Neural cell (in vitro differentiated cells): ENCODE measurements at regions not wholly inside any gene's neighbourhood (a gene's known extent, or its start where the extent isn't known, plus 50 kb on each side); places are given as distances from the start of the nearest gene placed in this dataset.

Experiments used
- H2AFZ ChIP-seq: fragments of 200-600, 300-800 bp; sonication (generic), shearing (Covaris generic); 2 replicates; pipeline ENCODE4 v1.6.0; 2014; ENCODE audit warnings: low read depth, mild to moderate bottlenecking, antibody characterized with exemption, low read length, moderate library complexity
- H3F3A ChIP-seq: fragments of 200-600 bp; shearing (Covaris generic); 2 replicates; pipeline ENCODE4 v1.6.1; 2016; ENCODE audit warnings: mild to moderate bottlenecking, moderate library complexity, mixed read lengths, antibody characterized with exemption, low read length; ENCODE audit not compliant: insufficient read depth, poor library complexity, severe bottlenecking
- H3K27ac ChIP-seq: fragments of 200-600, 300-800 bp; sonication (generic), shearing (Covaris generic); 2 replicates; pipeline ENCODE4 v1.5.1; 2014; ENCODE audit warnings: mild to moderate bottlenecking, low read length, moderate library complexity
- H3K27me3 ChIP-seq: fragments of 300-800, 200-600 bp; sonication (generic), shearing (Covaris generic); 2 replicates; pipeline ENCODE4 v1.6.0; 2014; ENCODE audit warnings: mild to moderate bottlenecking, low read depth, low read length, moderate library complexity; ENCODE audit not compliant: insufficient read depth
- H3K36me3 ChIP-seq: fragments of 300-800, 200-600 bp; sonication (generic), shearing (Covaris generic); 2 replicates; pipeline ENCODE4 v1.5.1; 2014; ENCODE audit warnings: mild to moderate bottlenecking, antibody characterized with exemption, low read length, moderate library complexity; ENCODE audit not compliant: insufficient read depth
- H3K4me2 ChIP-seq: fragments of 300-800, 200-600 bp; sonication (generic), shearing (Covaris generic); 2 replicates; pipeline ENCODE4 v1.6.0; 2014; ENCODE audit warnings: mild to moderate bottlenecking, low read length
- H3K4me3 ChIP-seq: fragments of 300-800, 200-600 bp; sonication (generic), shearing (Covaris generic); 2 replicates; pipeline ENCODE4 v1.5.1; 2014; ENCODE audit warnings: mild to moderate bottlenecking, low read length, moderate library complexity
- H3K79me2 ChIP-seq: fragments of 200-600 bp; shearing (Covaris generic); replicated peaks from 2 replicates; pipeline ENCODE4 v1.6.0; 2014; ENCODE audit warnings: mild to moderate bottlenecking, low read length, moderate library complexity; ENCODE audit not compliant: insufficient read depth
- H3K9ac ChIP-seq: fragments of 300-800, 200-600 bp; sonication (generic), shearing (Covaris generic); 2 replicates; pipeline ENCODE4 v1.6.1; 2016; ENCODE audit warnings: mild to moderate bottlenecking, low read length, mixed read lengths
- H3K9me2 ChIP-seq: fragments of 200-600 bp; shearing (Covaris generic); 2 replicates; pipeline ENCODE4 v1.6.1; 2016; ENCODE audit warnings: mild to moderate bottlenecking, low read length, mixed read lengths; ENCODE audit not compliant: insufficient read depth
- H3K9me3 ChIP-seq: fragments of 200-600, 300-800 bp; sonication (generic), shearing (Covaris generic); 2 replicates; pipeline ENCODE4 v1.6.1; 2016; ENCODE audit warnings: mild to moderate bottlenecking, mixed run types, low read length, moderate library complexity, mixed read lengths
- H4K20me1 ChIP-seq: fragments of 200-600 bp; shearing (Covaris generic); 2 replicates; pipeline ENCODE4 v1.6.1; 2016; ENCODE audit warnings: mild to moderate bottlenecking, mixed run types; ENCODE audit not compliant: insufficient read depth
- CTCF ChIP-seq: fragments of 450-650 bp; IDR thresholded peaks from 2 replicates; pipeline ENCODE4 v1.5.1; 2014; ENCODE audit warnings: antibody characterized with exemption, mild to moderate bottlenecking, moderate library complexity; ENCODE audit not compliant: poor library complexity, severe bottlenecking
- EP300 ChIP-seq: fragments of 450-650 bp; conservative IDR thresholded peaks from 2 replicates; pipeline ENCODE4 v1.6.1; 2014; ENCODE audit warnings: antibody characterized with exemption, mild to moderate bottlenecking, moderate library complexity; ENCODE audit not compliant: poor library complexity, severe bottlenecking
- EZH2 ChIP-seq: fragments of 200-600, 300-800 bp; shearing (Covaris generic), sonication (generic); IDR thresholded peaks from 2 replicates; pipeline ENCODE4 v1.6.1; 2014; ENCODE audit warnings: antibody characterized with exemption, low read length, borderline replicate concordance, mild to moderate bottlenecking; ENCODE audit not compliant: insufficient read depth, poor library complexity, severe bottlenecking
- MXI1 ChIP-seq: fragments of 450-650 bp; conservative IDR thresholded peaks from 2 replicates; pipeline ENCODE4 v1.6.1; 2014; ENCODE audit warnings: antibody characterized with exemption, mild to moderate bottlenecking; ENCODE audit not compliant: poor library complexity, severe bottlenecking
- POLR2AphosphoS5 ChIP-seq: IDR thresholded peaks from 2 replicates; pipeline ENCODE4 v1.6.1; 2012
- RAD21 ChIP-seq: fragments of 450-650 bp; conservative IDR thresholded peaks from 2 replicates; pipeline ENCODE4 v1.6.1; 2014; ENCODE audit warnings: antibody characterized with exemption, mild to moderate bottlenecking, moderate library complexity
- REST ChIP-seq: IDR thresholded peaks from 2 replicates; pipeline ENCODE4 v1.6.1; 2012; ENCODE audit warnings: borderline replicate concordance
- SMC3 ChIP-seq: fragments of 450-650 bp; conservative IDR thresholded peaks from 2 replicates; pipeline ENCODE4 v1.6.1; 2014; ENCODE audit warnings: antibody characterized with exemption, mild to moderate bottlenecking, moderate library complexity; ENCODE audit not compliant: poor library complexity
- TAF1 ChIP-seq: IDR thresholded peaks from 2 replicates; pipeline ENCODE4 v1.6.1; 2012; ENCODE audit warnings: low read depth

GRCh38 chr20:53647286-53647821 is 53.7 kb upstream of the ZNF217 start:
- H3K9ac ChIP-seq: no peak overlapping the region
- H3K79me2 ChIP-seq: no peaks in the 10 kb centered on the region
- no peak overlapping the region for H3K27ac ChIP-seq
- no peaks in the 10 kb centered on the region for H3K9me2 ChIP-seq
- no peak overlapping the region for H3K4me3 ChIP-seq
- no peak overlapping the region for H3K4me2 ChIP-seq
- no peaks in the 10 kb centered on the region for H4K20me1 ChIP-seq
- H3F3A ChIP-seq: no peaks in the 10 kb centered on the region
- no peaks in the 10 kb centered on the region for H3K27me3 ChIP-seq
- no peaks in the 10 kb centered on the region for H3K36me3 ChIP-seq
- no peaks in the 10 kb centered on the region for H3K9me3 ChIP-seq
- no peak overlapping the region for H2AFZ ChIP-seq
- TF ChIP-seq POLR2AphosphoS5 (no peak), SMC3 (no peak), EZH2 (no peak), RAD21 (no peak), MXI1 (no peak), CTCF (no peak), TAF1 (no peak), EP300 (no peak), REST (no peak)

- no peak overlapping the region for H2AFZ ChIP-seq
- H3K27me3 ChIP-seq: no peaks in the 10 kb centered on the region
- H3K9me3 ChIP-seq: no peaks in the 10 kb centered on the region
- H3K9ac ChIP-seq: no peak overlapping the region
- TF ChIP-seq MXI1: no peak
- no peak for TF ChIP-seq SMC3
- no peaks in the 10 kb centered on the region for H3K36me3 ChIP-seq
- H3K4me2 ChIP-seq: no peak overlapping the region
- no peaks in the 10 kb centered on the region for H4K20me1 ChIP-seq
- no peaks in the 10 kb centered on the region for H3F3A ChIP-seq
- H3K9me2 ChIP-seq: no peaks in the 10 kb centered on the region
- H3K4me3 ChIP-seq: no peak overlapping the region
- no peaks in the 10 kb centered on the region for H3K79me2 ChIP-seq
- no peak overlapping the region for H3K27ac ChIP-seq
Observed at GRCh38 chr20:53646550-53646949, 52.9 kb upstream of the ZNF217 start.

- no peaks in the 10 kb centered on the region for H3K9me3 ChIP-seq
- H3K27me3 ChIP-seq: no peaks in the 10 kb centered on the region
- no peak overlapping the region for H2AFZ ChIP-seq
- H3K4me3 ChIP-seq: no peak overlapping the region
- TF ChIP-seq SMC3 (no peak), TAF1 (no peak), EZH2 (no peak), MXI1 (no peak), CTCF (no peak), EP300 (no peak), POLR2AphosphoS5 (no peak), RAD21 (no peak), REST (no peak)
- no peak overlapping the region for H3K9ac ChIP-seq
- no peaks in the 10 kb centered on the region for H3K9me2 ChIP-seq
- no peaks in the 10 kb centered on the region for H3F3A ChIP-seq
- H4K20me1 ChIP-seq: no peaks in the 10 kb centered on the region
- no peaks in the 10 kb centered on the region for H3K79me2 ChIP-seq
- H3K27ac ChIP-seq: no peak overlapping the region
- no peaks in the 10 kb centered on the region for H3K36me3 ChIP-seq
- no peak overlapping the region for H3K4me2 ChIP-seq
Observed at GRCh38 chr20:53645582-53645897, 51.9 kb upstream of the ZNF217 start.
